Astrocyte of the spinal cord (primary cell): ENCODE measurements at regions not wholly inside any gene's neighbourhood (a gene's known extent, or its start where the extent isn't known, plus 50 kb on each side); places are given as distances from the start of the nearest gene placed in this dataset.
"Not testable (repeated sequence)": the region's sequence is repeated elsewhere in the genome, so short reads cannot be mapped to it uniquely, and the experiment has no call there.

Experiments used
- DNase-seq: peaks from one replicate; pipeline ENCODE4 v3.0.0; 2011; ENCODE audit warnings: low read depth, low spot score
- H3K4me3 ChIP-seq: 2 replicates; pipeline ENCODE4 v1.5.1; 2011; ENCODE audit warnings: low read depth, mild to moderate bottlenecking, low read length, moderate library complexity
- in situ Hi-C: cut with HindIII; loops from 2 replicates; pipeline ENCODE4 v1.10.0; 2017; ENCODE audit warnings: low sequenced_read_pairs
- TF ChIP-seq, protein P1 (sequence below): IDR thresholded peaks from 2 replicates; pipeline ENCODE4 v1.5.1; 2012; ENCODE audit warnings: low read depth, mild to moderate bottlenecking, low read length, inconsistent platforms

GRCh38 chr16:9340526-9341256, 249.2 kb downstream of the HAPSTR1 start:
- TF ChIP-seq, protein P1, sequence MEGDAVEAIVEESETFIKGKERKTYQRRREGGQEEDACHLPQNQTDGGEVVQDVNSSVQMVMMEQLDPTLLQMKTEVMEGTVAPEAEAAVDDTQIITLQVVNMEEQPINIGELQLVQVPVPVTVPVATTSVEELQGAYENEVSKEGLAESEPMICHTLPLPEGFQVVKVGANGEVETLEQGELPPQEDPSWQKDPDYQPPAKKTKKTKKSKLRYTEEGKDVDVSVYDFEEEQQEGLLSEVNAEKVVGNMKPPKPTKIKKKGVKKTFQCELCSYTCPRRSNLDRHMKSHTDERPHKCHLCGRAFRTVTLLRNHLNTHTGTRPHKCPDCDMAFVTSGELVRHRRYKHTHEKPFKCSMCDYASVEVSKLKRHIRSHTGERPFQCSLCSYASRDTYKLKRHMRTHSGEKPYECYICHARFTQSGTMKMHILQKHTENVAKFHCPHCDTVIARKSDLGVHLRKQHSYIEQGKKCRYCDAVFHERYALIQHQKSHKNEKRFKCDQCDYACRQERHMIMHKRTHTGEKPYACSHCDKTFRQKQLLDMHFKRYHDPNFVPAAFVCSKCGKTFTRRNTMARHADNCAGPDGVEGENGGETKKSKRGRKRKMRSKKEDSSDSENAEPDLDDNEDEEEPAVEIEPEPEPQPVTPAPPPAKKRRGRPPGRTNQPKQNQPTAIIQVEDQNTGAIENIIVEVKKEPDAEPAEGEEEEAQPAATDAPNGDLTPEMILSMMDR: no peak
- no peak overlapping the region for H3K4me3 ChIP-seq
- in situ Hi-C loops: no loop called here
- DNase-seq: no peak

- no peak for DNase-seq
- in situ Hi-C loops: no loop called here
- TF ChIP-seq, protein P1: no peak
- H3K4me3 ChIP-seq: no peak overlapping the region
These were observed 251.8 kb downstream of the HAPSTR1 start for GRCh38 chr16:9343276-9343675.

DNA sequence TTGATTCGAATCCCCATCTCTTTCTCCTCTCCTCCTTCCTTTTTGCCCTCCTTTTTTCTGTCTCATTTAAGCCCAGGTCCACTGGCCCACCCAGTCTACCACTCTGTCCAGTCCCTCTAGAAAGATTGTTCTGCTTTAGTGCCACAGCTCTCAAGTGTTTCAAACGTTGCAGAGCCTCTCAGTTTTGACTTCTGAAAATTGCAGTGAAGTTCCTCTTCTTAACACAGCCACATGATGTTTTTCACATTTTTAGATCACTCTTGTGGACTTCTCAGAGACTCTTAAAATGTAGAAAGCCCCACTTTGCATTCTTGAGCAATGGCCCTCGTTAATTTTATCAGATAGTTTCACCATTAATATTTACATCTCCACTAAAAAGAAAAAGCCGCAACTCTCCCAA, 253.1 kb downstream of the HAPSTR1 start:
- TF ChIP-seq, protein P1: no peak
- DNase-seq: no peak
- in situ Hi-C loops: no loop called here
- H3K4me3 ChIP-seq: no peak overlapping the region

DNA sequence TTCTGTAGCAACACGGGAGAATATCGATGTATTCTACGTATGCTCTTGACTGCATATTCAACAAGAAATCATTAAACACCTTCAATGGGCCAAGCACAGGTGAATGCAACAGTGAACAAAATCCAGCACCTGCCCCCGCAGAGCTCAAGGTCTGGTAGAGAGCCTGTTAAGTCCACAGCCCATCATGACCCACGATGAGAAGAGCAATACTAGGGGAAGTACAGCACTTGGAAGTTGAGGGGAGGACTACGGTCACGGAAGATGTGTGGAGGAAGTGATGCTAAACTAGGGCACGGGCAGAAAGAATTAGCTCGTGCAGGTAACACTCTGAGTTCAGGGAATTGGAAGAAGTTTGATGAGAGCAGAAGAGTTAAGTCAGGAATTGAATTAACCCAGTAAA, 253.6 kb downstream of the HAPSTR1 start:
- in situ Hi-C loops: no loop called here
- no peak for DNase-seq
- TF ChIP-seq, protein P1: no peak
- H3K4me3 ChIP-seq: no peak overlapping the region

DNA sequence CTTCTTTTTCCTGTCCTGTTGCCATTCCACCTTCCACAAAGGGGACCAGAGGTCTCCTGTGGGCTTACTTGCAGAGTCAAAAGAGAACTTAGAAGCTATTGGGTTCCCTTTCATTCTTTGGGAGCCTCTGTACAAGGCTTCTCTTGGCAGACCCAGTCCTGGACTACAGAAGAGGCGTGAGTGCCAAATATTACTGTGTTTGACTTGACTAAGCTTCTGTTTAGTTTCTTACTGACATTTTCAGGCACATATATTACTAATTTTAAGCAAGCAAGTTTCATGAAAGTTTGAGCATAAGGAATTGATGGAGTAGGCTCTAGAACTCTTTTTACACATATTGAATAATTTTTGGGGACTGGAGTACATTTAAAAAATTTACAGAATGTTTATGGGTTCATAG, 254.4 kb downstream of the HAPSTR1 start:
- no peak overlapping the region for H3K4me3 ChIP-seq
- TF ChIP-seq, protein P1: no peak
- in situ Hi-C loops: no loop called here
- DNase-seq: no peak

GRCh38 chr16:9348912-9349311, 257.5 kb downstream of the HAPSTR1 start:
- in situ Hi-C loops: no loop called here
- DNase-seq: no peak
- TF ChIP-seq, protein P1: no peak
- H3K4me3 ChIP-seq: no peak overlapping the region

GRCh38 chr16:9349373-9349960, 258.0 kb downstream of the HAPSTR1 start:
- in situ Hi-C loops, DNase-seq, H3K4me3 ChIP-seq: not testable (repeated sequence)

- in situ Hi-C loops, DNase-seq, H3K4me3 ChIP-seq: not testable (repeated sequence)
These were observed 258.8 kb downstream of the HAPSTR1 start for GRCh38 chr16:9350119-9350799.
